Adrenal gland (tissue), 9 donors: ENCODE measurements at regions not wholly inside any gene's neighbourhood (a gene's known extent, or its start where the extent isn't known, plus 50 kb on each side); places are given as distances from the start of the nearest gene placed in this dataset.

Experiments
- DNase-seq, 7 donors: peaks; one replicate each; pipeline ENCODE4 v3.0.0-alpha.2; 2019 to 2020
- H3K27ac ChIP-seq, 5 donors: fragments of 200-600 bp; sonication (generic) in 4 of 5; 1 replicate in 3 of 5; 2 replicates in 2 of 5; pipeline versions ENCODE4 v1.5.1 to v1.8.0; 2016 to 2020; ENCODE audit warnings: mild to moderate bottlenecking in 1 of 5
- H3K27me3 ChIP-seq: fragments of 200-600 bp; 2 replicates; pipeline ENCODE4 v1.8.0; 2021
- H3K36me3 ChIP-seq, 2 donors: fragments of 200-600 bp; replicated peaks in 1 of 2; 1 replicate in 1 of 2; 2 replicates in 1 of 2; pipeline versions ENCODE4 v1.5.1 to v1.8.0; 2018 to 2022
- H3K4me1 ChIP-seq, 2 donors: fragments of 200-600 bp; replicated peaks in 1 of 2; 1 replicate in 1 of 2; 2 replicates in 1 of 2; pipeline versions ENCODE4 v1.5.1 to v1.8.0; 2018 to 2021
- H3K4me3 ChIP-seq, 4 donors: fragments of 200-600 bp; sonication (generic) in 3 of 4; one replicate each; pipeline ENCODE4 v1.5.1; 2016 to 2018
- H3K9me3 ChIP-seq, 3 donors: fragments of 200-600 bp; sonication (generic) in 1 of 3; replicated peaks in 1 of 3; 1 replicate in 2 of 3; 2 replicates in 1 of 3; pipeline versions ENCODE4 v1.5.1 to v1.8.0; 2016 to 2021
- POLR2A ChIP-seq, 2 donors: fragments of 450-650 bp; IDR thresholded peaks; one replicate each; pipeline ENCODE4 v1.6.1; 2017; ENCODE audit warnings: antibody characterized with exemption in 2 of 2, mild to moderate bottlenecking in 2 of 2, moderate library complexity in 1 of 2
- WGBS, 4 donors: extraction: QIAGEN DNeasy Blood & Tissue Kit in 2 of 4; methylation state at CpG; one replicate each; pipeline versions ENCODE4 v1.1.5 to v1.1.7; 2013 to 2017; 5-methylcytosine and 5-hydroxymethylcytosine counted together
- intact Hi-C, 2 donors: fragments of 100-400 bp; cut with DNase I; formaldehyde crosslinking; loops; one replicate each; pipeline versions ENCODE4 v1.14.1 to v1.15.0; 2022 to 2023
- TF ChIP-seq, protein P1 (sequence below), 6 experiments: fragments of 450-650 bp in 4 of 6; fragments of 200-600 bp in 2 of 6; sonication (generic) in 1 of 6; IDR thresholded peaks; 1 replicate in 5 of 6; 2 replicates in 1 of 6; pipeline versions ENCODE4 v1.5.1 to v1.8.0; 2016 to 2021; ENCODE audit warnings: antibody characterized with exemption in 6 of 6, mild to moderate bottlenecking in 2 of 6, moderate library complexity in 1 of 6
- donor health status: healthy with polysubstance abuse.
- donor health status: Bipolar disorder and iron deficiency.
- donor health status: DM: yes; HTN: yes; CAD: no.
- donor health status: DM: no; HTN: no; CAD: no.
- donor health status: DM: no; HTN: no; CAD: no.

GRCh38 chr18:45324101-45324494 is 291.2 kb upstream of the SLC14A2 start:
- no peaks in the 10 kb centered on the region for H3K4me1 ChIP-seq
- intact Hi-C loops, result no loop called here
- DNase-seq, result no peak
- no peaks in the 10 kb centered on the region for H3K9me3 ChIP-seq
- 43 to 46% (median 45%) methylated on average over 3 of the region's 3 CpGs for WGBS, 4 donors
- H3K27me3 ChIP-seq, result no peaks in the 10 kb centered on the region
- TF ChIP-seq, protein P1, sequence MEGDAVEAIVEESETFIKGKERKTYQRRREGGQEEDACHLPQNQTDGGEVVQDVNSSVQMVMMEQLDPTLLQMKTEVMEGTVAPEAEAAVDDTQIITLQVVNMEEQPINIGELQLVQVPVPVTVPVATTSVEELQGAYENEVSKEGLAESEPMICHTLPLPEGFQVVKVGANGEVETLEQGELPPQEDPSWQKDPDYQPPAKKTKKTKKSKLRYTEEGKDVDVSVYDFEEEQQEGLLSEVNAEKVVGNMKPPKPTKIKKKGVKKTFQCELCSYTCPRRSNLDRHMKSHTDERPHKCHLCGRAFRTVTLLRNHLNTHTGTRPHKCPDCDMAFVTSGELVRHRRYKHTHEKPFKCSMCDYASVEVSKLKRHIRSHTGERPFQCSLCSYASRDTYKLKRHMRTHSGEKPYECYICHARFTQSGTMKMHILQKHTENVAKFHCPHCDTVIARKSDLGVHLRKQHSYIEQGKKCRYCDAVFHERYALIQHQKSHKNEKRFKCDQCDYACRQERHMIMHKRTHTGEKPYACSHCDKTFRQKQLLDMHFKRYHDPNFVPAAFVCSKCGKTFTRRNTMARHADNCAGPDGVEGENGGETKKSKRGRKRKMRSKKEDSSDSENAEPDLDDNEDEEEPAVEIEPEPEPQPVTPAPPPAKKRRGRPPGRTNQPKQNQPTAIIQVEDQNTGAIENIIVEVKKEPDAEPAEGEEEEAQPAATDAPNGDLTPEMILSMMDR (IDR thresholded peaks at IDR 0.05), result no peak
- TF ChIP-seq POLR2A (IDR thresholded peaks at IDR 0.05), result no peak
- peak overlapping the region in 2 of 5 donors; percentile 41 to 61 for H3K27ac ChIP-seq
- no peaks in the 10 kb centered on the region for H3K36me3 ChIP-seq
- H3K4me3 ChIP-seq, result no peak overlapping the region

DNA sequence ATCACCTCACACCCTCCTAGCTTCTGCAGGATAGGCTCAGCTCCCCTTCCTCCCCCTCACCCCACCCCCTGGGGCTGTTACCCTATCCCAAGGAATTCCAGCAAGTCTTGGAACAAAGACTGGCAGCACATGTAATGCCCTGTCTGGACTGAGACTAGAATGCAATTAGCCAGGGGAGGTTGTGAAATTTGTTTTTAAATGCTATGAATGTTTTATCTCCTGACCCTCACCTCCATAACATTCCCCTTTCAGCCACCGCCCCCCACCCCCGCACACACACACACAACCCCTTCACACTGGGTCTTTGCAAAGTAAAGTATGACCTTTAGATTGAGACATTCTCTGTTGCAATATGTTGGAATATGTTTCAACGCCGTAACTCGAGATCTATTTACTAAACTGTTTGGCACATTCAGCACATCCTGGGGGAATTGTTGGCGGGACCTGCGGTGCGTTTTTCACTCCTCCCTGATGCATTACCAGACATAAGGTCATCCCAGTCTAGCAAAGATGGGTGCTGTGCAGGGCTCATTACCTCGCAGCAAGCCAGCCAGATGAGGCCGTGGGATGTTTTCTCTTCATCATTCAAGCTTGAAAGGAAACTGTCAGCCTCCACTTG is 290.7 kb upstream of the SLC14A2 start:
- intact Hi-C loops, result no loop called here
- 20 to 41% (median 30%) methylated on average over 10 of the region's 10 CpGs for WGBS, 4 donors
- Histone ChIP-seq H3K27ac (peak overlapping the region in 1 of 5 donors; percentile 61), H3K4me1 (no peaks in the 10 kb centered on the region), H3K27me3 (no peaks in the 10 kb centered on the region), H3K4me3 (no peak overlapping the region), H3K9me3 (no peaks in the 10 kb centered on the region), H3K36me3 (no peaks in the 10 kb centered on the region)
- peak in 6 of 7 donors; percentile 26 to 76 (median 49) for DNase-seq
- TF ChIP-seq POLR2A (IDR thresholded peaks at IDR 0.05), result no peak
- TF ChIP-seq, protein P1 (IDR thresholded peaks at IDR 0.05), result no peak

DNA sequence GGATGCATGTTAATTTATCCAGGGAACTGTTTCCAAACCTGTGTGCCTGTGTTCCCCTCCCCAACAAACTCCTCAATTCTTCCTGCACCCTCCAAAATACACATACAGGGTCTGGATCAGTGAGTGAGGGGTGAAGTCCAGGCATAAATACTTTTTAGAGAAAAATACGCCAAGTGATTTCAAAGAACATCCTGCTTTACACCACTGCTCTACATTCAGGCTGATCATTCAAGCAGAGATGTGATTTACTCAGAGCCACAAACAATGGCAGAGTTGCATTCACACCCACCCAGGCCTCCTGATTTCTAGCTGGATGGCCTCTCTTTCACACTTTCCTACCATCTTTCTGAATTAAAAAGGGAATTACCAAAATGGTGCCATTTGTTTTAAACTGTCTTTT is 289.5 kb upstream of the SLC14A2 start:
- Histone ChIP-seq H3K4me1 (no peaks in the 10 kb centered on the region), H3K4me3 (no peak overlapping the region), H3K36me3 (no peaks in the 10 kb centered on the region), H3K9me3 (no peaks in the 10 kb centered on the region), H3K27me3 (no peaks in the 10 kb centered on the region), H3K27ac (peak overlapping the region in 1 of 5 donors; percentile 61)
- TF ChIP-seq, protein P1 (IDR thresholded peaks at IDR 0.05), result no peak
- TF ChIP-seq POLR2A (IDR thresholded peaks at IDR 0.05), result no peak
- DNase-seq, result no peak
- WGBS, 4 donors, result 75 to 90% (median 87%) methylated on average over 1 of the region's 1 CpG
- intact Hi-C loops, result no loop called here

DNA sequence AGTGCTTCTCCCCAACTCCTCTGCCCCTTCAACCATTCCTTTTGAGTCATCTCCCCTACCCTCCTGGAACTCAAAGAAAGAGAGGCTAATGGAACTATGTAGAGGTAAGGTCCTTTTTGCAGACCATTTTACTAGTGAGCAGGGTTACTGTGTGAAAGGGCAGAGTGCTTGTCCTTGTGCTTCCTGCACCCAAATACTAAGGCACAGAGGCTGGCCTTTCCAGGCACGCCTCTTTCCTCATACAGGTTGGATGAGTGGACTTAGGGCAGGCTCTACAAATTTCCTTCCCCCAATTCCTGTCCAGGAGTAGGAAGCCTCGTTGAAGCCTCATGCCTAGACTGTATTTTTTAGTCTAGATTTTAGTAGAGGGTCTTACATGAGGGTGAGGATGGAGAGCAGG is 288.8 kb upstream of the SLC14A2 start:
- no peak for TF ChIP-seq POLR2A (IDR thresholded peaks at IDR 0.05)
- TF ChIP-seq, protein P1 (IDR thresholded peaks at IDR 0.05), result no peak
- 64 to 82% (median 75%) methylated on average over 2 of the region's 2 CpGs for WGBS, 4 donors
- no peaks in the 10 kb centered on the region for H3K27me3 ChIP-seq
- no peak overlapping the region for H3K4me3 ChIP-seq
- no peaks in the 10 kb centered on the region for H3K36me3 ChIP-seq
- intact Hi-C loops, result no loop called here
- H3K27ac ChIP-seq, result peak overlapping the region in 1 of 5 donors; percentile 40
- no peaks in the 10 kb centered on the region for H3K4me1 ChIP-seq
- DNase-seq, result no peak
- H3K9me3 ChIP-seq, result no peaks in the 10 kb centered on the region
